GM12878 (cell line): ENCODE measurements at regions not wholly inside any gene's neighbourhood (a gene's known extent, or its start where the extent isn't known, plus 50 kb on each side); places are given as distances from the start of the nearest gene placed in this dataset.

ENCODE experiments used
- ATAC-seq: fragments of 200-7000 bp; cut with Tn5 transposase; 3 replicates; pipeline ENCODE4 v1.9.1; 2020; ENCODE audit warnings: mild to moderate bottlenecking, moderate library complexity
- BruUV-seq: library from RNA; stranded (reverse); fragments of 400-500 nt; replicated peaks from 2 replicates; lab custom pipeline; 2021; lab: Mats Ljungman, UMichigan
- CTCF ChIA-PET: fragments of 300-600 bp; sonication (Branson Sonifier 250); formaldehyde crosslinking; extraction: SDS; loops from one replicate; lab custom pipeline; 2021; ENCODE audit warnings: inconsistent platforms; lab: Yijun Ruan, JAX
- POLR2A ChIA-PET: fragments of 350-600 bp; formaldehyde crosslinking; extraction: SDS; loops from one replicate; lab custom pipeline; 2021; ENCODE audit warnings: inconsistent platforms; lab: Charles Lee
- RAD21 ChIA-PET: fragments of 300-600 bp; sonication (Branson Sonifier 250); formaldehyde crosslinking; loops from one replicate; lab custom pipeline; 2023; ENCODE audit warnings: antibody characterized with exemption; ENCODE audit not compliant: unreplicated experiment; lab: Charles Lee
- SMC1A ChIA-PET: fragments of 300-600 bp; sonication (Branson Sonifier 250); formaldehyde crosslinking; loops from one replicate; lab custom pipeline; 2023; ENCODE audit not compliant: unreplicated experiment, uncharacterized antibody; lab: Charles Lee
- DNase-seq: peaks from one replicate; pipeline ENCODE4 v3.0.0-alpha.2; 2011; ENCODE audit warnings: low read depth, low spot score
- FAIRE-seq: peaks from 3 replicates; lab custom pipeline; 2011; peaks lifted over from hg19 to GRCh38; lab: Jason Lieb, UNC
- H2AFZ ChIP-seq: 2 replicates; pipeline ENCODE4 v1.6.0; 2011; ENCODE audit warnings: low read depth, low read length, control low read depth; ENCODE audit not compliant: control insufficient read depth
- H3K27ac ChIP-seq: 2 replicates; pipeline ENCODE4 v1.5.1; 2011; ENCODE audit warnings: control low read depth; ENCODE audit not compliant: control insufficient read depth, insufficient read depth
- H3K27me3 ChIP-seq, 2 experiments: replicated peaks in 1 of 2; 2 replicates each; pipeline versions ENCODE4 v1.6.0 to v1.6.1; 2011; ENCODE audit warnings: low read length in 1 of 2; ENCODE audit not compliant: control insufficient read depth in 2 of 2, insufficient read depth in 2 of 2
- H3K36me3 ChIP-seq, 2 experiments: 2 replicates each; pipeline ENCODE4 v1.5.1; 2011; ENCODE audit warnings: low read length in 1 of 2; ENCODE audit not compliant: control insufficient read depth in 2 of 2, insufficient read depth in 2 of 2
- H3K4me1 ChIP-seq: 2 replicates; pipeline ENCODE4 v1.6.1; 2011; ENCODE audit warnings: mild to moderate bottlenecking, low read length, moderate library complexity, mixed read lengths; ENCODE audit not compliant: control insufficient read depth, insufficient read depth
- H3K4me2 ChIP-seq: 2 replicates; pipeline ENCODE4 v1.6.0; 2011; ENCODE audit warnings: control low read depth; ENCODE audit not compliant: control insufficient read depth, insufficient read depth
- H3K4me3 ChIP-seq: fragments of 200-600 bp; sonication (generic); 2 replicates; pipeline ENCODE4 v1.5.1; 2016
- H3K79me2 ChIP-seq: 2 replicates; pipeline ENCODE4 v1.6.0; 2011; ENCODE audit warnings: low read length; ENCODE audit not compliant: control insufficient read depth, insufficient read depth
- H3K9ac ChIP-seq: 2 replicates; pipeline ENCODE4 v1.8.0; 2011; ENCODE audit warnings: low read length, control low read depth, mixed read lengths; ENCODE audit not compliant: control insufficient read depth, insufficient read depth
- H3K9me3 ChIP-seq: replicated peaks from 3 replicates; pipeline ENCODE4 v1.5.1; 2011; ENCODE audit warnings: mild to moderate bottlenecking, low read length; ENCODE audit not compliant: control insufficient read depth, insufficient read depth
- H4K20me1 ChIP-seq: 2 replicates; pipeline ENCODE4 v1.6.0; 2011; ENCODE audit not compliant: control insufficient read depth, insufficient read depth
- BACH1 ChIP-seq: fragments of 450-650 bp; IDR thresholded peaks from 2 replicates; pipeline ENCODE4 v1.6.1; 2017; ENCODE audit warnings: mild to moderate bottlenecking, borderline replicate concordance
- EED ChIP-seq: sonication (generic); IDR thresholded peaks from 2 replicates; pipeline ENCODE4 v1.6.1; 2016; ENCODE audit warnings: antibody characterized with exemption, low read depth
- ETV6 ChIP-seq, 2 experiments: fragments of 450-650 bp in 1 of 2; IDR thresholded peaks in 1 of 2; conservative IDR thresholded peaks in 1 of 2; 2 replicates each; pipeline ENCODE4 v1.6.1; 2014; ENCODE audit warnings: antibody characterized with exemption in 1 of 2, borderline replicate concordance in 1 of 2, low read depth in 1 of 2, mild to moderate bottlenecking in 1 of 2, moderate library complexity in 1 of 2
- EZH2 ChIP-seq: IDR thresholded peaks from 2 replicates; pipeline ENCODE4 v1.6.1; 2012; ENCODE audit warnings: low read depth, mild to moderate bottlenecking, control low read depth, inconsistent platforms, low read length, borderline replicate concordance; ENCODE audit not compliant: control insufficient read depth
- FOXM1 ChIP-seq: IDR thresholded peaks from 2 replicates; pipeline ENCODE4 v1.6.1; 2012; ENCODE audit warnings: low read depth, mild to moderate bottlenecking, inconsistent platforms, low read length, moderate library complexity
- GABPA ChIP-seq: IDR thresholded peaks from 2 replicates; pipeline ENCODE4 v1.6.1; 2014; ENCODE audit warnings: antibody characterized with exemption, low read depth, mild to moderate bottlenecking, inconsistent platforms
- IKZF1 ChIP-seq: fragments of 450-650 bp; conservative IDR thresholded peaks from 2 replicates; pipeline ENCODE4 v1.6.1; 2017; ENCODE audit warnings: antibody characterized with exemption, mild to moderate bottlenecking
- IRF4 ChIP-seq: IDR thresholded peaks from 2 replicates; pipeline ENCODE4 v1.6.1; 2011; ENCODE audit warnings: low read depth, low read length
- KLF5 ChIP-seq: fragments of 450-650 bp; IDR thresholded peaks from 2 replicates; pipeline ENCODE4 v1.6.1; 2014; ENCODE audit warnings: mild to moderate bottlenecking; ENCODE audit not compliant: partially characterized antibody
- MLLT1 ChIP-seq: fragments of 450-650 bp; IDR thresholded peaks from 2 replicates; pipeline ENCODE4 v1.6.1; 2016; ENCODE audit warnings: mild to moderate bottlenecking
- MTA2 ChIP-seq: fragments of 450-650 bp; IDR thresholded peaks from 2 replicates; pipeline ENCODE4 v1.6.1; 2016; ENCODE audit warnings: low read depth, mild to moderate bottlenecking, moderate library complexity
- MXI1 ChIP-seq: fragments of 150-350 bp; IDR thresholded peaks from 2 replicates; pipeline ENCODE4 v1.6.1; 2011; ENCODE audit warnings: low read depth, mild to moderate bottlenecking, inconsistent platforms, low read length, improper control_type of control experiment
- NFYB ChIP-seq: IDR thresholded peaks from 2 replicates; pipeline ENCODE4 v1.6.1; 2011; ENCODE audit warnings: low read depth, mild to moderate bottlenecking, low read length, improper control_type of control experiment, moderate library complexity; ENCODE audit not compliant: insufficient read depth
- NR2C2 ChIP-seq: IDR thresholded peaks from 2 replicates; pipeline ENCODE4 v1.6.1; 2011; ENCODE audit warnings: borderline replicate concordance, low read depth; ENCODE audit not compliant: control insufficient read depth, insufficient read length
- POLR2AphosphoS5 ChIP-seq: IDR thresholded peaks from 2 replicates; pipeline ENCODE4 v1.6.1; 2011; ENCODE audit warnings: mild to moderate bottlenecking, low read length, inconsistent platforms
- SUPT20H ChIP-seq: IDR thresholded peaks from 2 replicates; pipeline ENCODE4 v1.6.1; 2011; ENCODE audit warnings: low read depth, mild to moderate bottlenecking, low read length, moderate library complexity, borderline replicate concordance; ENCODE audit not compliant: control insufficient read depth
- TCF3 ChIP-seq: IDR thresholded peaks from 2 replicates; pipeline ENCODE4 v1.6.1; 2012; ENCODE audit warnings: low read depth, mild to moderate bottlenecking, low read length, borderline replicate concordance; ENCODE audit not compliant: insufficient read depth
- ZBED1 ChIP-seq: IDR thresholded peaks from 2 replicates; pipeline ENCODE4 v1.6.1; 2016; ENCODE audit warnings: borderline replicate concordance
- ZNF207 ChIP-seq: fragments of 450-650 bp; IDR thresholded peaks from 2 replicates; pipeline ENCODE4 v1.6.1; 2014; ENCODE audit warnings: antibody characterized with exemption, mild to moderate bottlenecking, borderline replicate concordance
- ZNF274 ChIP-seq: IDR thresholded peaks from one replicate; pipeline ENCODE4 v1.8.0; 2011; ENCODE audit not compliant: insufficient read length, insufficient read depth
- ZSCAN29 ChIP-seq: fragments of 450-650 bp; IDR thresholded peaks from 2 replicates; pipeline ENCODE4 v1.6.1; 2017; ENCODE audit warnings: mild to moderate bottlenecking, moderate library complexity
- WGBS: methylation state at CpG from one replicate; pipeline ENCODE4 v1.1.6; 2016; ENCODE audit warnings: low lambda C conversion rate; ENCODE audit not compliant: insufficient replicate concordance, insufficient coverage; ENCODE audit errors: missing lambda C conversion rate; 5-methylcytosine and 5-hydroxymethylcytosine counted together
- in situ Hi-C: fragments of 300-500 bp; cut with MboI; formaldehyde crosslinking; loops from 9 replicates; pipeline ENCODE4 v1.14.3; 2018; ENCODE audit warnings: mixed read lengths
- intact Hi-C: fragments of 100-400 bp; cut with micrococcal nuclease; formaldehyde crosslinking; loops from one replicate; pipeline ENCODE4 v1.14.2; 2022; ENCODE audit not compliant: unreplicated experiment
- TF ChIP-seq, protein P1 (sequence below): fragments of 450-650 bp; IDR thresholded peaks from 2 replicates; pipeline ENCODE4 v1.6.1; 2017; ENCODE audit warnings: antibody characterized with exemption, mild to moderate bottlenecking, moderate library complexity

DNA sequence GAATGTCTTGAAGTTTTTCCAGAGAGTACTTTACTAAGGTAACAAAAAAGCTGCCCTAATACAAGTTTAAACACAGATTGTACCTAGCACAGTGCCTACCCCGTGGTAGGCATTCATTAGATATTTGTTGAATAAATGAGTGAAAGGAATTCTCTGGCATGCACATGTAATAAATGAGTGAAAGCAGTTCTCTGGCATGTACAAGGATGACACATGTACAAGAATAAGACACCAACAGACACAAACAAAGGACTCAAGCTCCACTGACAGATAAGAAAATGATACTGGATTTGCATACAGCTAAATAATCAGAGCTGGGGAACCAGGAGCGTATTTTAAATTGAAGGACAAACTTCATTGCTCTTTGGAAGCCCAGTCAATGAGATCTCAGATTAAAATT is 535.8 kb downstream of the EFNA5 start (continued):
- TF ChIP-seq EZH2 (no peak), ZNF207 (no peak), ETV6 (conservative IDR thresholded peaks at IDR 0.05 in 1 of 2, IDR thresholded peaks at IDR 0.05 in 1 of 2; ENCODE audit: borderline replicate concordance in 1 of 2, low read depth in 1 of 2) (no peak), TCF3 (no peak), ZSCAN29 (no peak)
- TF ChIP-seq, all 136 proteins: peak for 0

GRCh38 chr5:107129051-107129450 is 541.7 kb downstream of the EFNA5 start:
- Histone ChIP-seq H3K27ac (no peak overlapping the region), H3K27me3 (no peaks in the 10 kb centered on the region), H4K20me1 (no peaks in the 10 kb centered on the region), H3K79me2 (no peaks in the 10 kb centered on the region), H2AFZ (no peak overlapping the region), H3K4me3 (no peak overlapping the region), H3K36me3 (no peaks in the 10 kb centered on the region), H3K4me1 (no peaks in the 10 kb centered on the region), H3K9me3 (no peaks in the 10 kb centered on the region), H3K9ac (no peak overlapping the region), H3K4me2 (no peak overlapping the region)
- intact Hi-C loops = no loop called here
- POLR2A ChIA-PET = no interaction called here
- CTCF ChIA-PET = no interaction called here
- ATAC-seq = no peak
- no peak for FAIRE-seq
- WGBS = 0% methylated on average over 1 of the region's 1 CpG
- BruUV-seq = no TSS peak
- RAD21 ChIA-PET = no interaction called here
- SMC1A ChIA-PET = interaction anchor here (1.0 kb wide), 1 partner anchor 118 kb away, joined by 3 read pairs; no protein-coding TSS in a partner anchor
- no peak for DNase-seq
- in situ Hi-C loops = no loop called here
- TF ChIP-seq GABPA (no peak), MXI1 (no peak), BACH1 (no peak), NR2C2 (no peak), POLR2AphosphoS5 (no peak), KLF5 (no peak), MLLT1 (no peak), ZNF274 (no peak), IKZF1 (no peak), EED (no peak), SUPT20H (no peak), NFYB (no peak), FOXM1 (no peak), ZBED1 (no peak), MTA2 (no peak), IRF4 (no peak)
- TF ChIP-seq, protein P1, sequence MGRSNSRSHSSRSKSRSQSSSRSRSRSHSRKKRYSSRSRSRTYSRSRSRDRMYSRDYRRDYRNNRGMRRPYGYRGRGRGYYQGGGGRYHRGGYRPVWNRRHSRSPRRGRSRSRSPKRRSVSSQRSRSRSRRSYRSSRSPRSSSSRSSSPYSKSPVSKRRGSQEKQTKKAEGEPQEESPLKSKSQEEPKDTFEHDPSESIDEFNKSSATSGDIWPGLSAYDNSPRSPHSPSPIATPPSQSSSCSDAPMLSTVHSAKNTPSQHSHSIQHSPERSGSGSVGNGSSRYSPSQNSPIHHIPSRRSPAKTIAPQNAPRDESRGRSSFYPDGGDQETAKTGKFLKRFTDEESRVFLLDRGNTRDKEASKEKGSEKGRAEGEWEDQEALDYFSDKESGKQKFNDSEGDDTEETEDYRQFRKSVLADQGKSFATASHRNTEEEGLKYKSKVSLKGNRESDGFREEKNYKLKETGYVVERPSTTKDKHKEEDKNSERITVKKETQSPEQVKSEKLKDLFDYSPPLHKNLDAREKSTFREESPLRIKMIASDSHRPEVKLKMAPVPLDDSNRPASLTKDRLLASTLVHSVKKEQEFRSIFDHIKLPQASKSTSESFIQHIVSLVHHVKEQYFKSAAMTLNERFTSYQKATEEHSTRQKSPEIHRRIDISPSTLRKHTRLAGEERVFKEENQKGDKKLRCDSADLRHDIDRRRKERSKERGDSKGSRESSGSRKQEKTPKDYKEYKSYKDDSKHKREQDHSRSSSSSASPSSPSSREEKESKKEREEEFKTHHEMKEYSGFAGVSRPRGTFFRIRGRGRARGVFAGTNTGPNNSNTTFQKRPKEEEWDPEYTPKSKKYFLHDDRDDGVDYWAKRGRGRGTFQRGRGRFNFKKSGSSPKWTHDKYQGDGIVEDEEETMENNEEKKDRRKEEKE = no peak
